GM12874 (cell line): ENCODE measurements at regions not wholly inside any gene's neighbourhood (a gene's known extent, or its start where the extent isn't known, plus 50 kb on each side); places are given as distances from the start of the nearest gene placed in this dataset.

Experiments used
- TF ChIP-seq, protein P1 (sequence below): IDR thresholded peaks from 2 replicates; pipeline ENCODE4 v1.5.1; 2011; ENCODE audit warnings: low read depth, mild to moderate bottlenecking, control low read depth, low read length, moderate library complexity; ENCODE audit not compliant: insufficient read depth

GRCh38 chr9:117887383-117887782 is 183.2 kb downstream of the TLR4 start:
- TF ChIP-seq, protein P1, sequence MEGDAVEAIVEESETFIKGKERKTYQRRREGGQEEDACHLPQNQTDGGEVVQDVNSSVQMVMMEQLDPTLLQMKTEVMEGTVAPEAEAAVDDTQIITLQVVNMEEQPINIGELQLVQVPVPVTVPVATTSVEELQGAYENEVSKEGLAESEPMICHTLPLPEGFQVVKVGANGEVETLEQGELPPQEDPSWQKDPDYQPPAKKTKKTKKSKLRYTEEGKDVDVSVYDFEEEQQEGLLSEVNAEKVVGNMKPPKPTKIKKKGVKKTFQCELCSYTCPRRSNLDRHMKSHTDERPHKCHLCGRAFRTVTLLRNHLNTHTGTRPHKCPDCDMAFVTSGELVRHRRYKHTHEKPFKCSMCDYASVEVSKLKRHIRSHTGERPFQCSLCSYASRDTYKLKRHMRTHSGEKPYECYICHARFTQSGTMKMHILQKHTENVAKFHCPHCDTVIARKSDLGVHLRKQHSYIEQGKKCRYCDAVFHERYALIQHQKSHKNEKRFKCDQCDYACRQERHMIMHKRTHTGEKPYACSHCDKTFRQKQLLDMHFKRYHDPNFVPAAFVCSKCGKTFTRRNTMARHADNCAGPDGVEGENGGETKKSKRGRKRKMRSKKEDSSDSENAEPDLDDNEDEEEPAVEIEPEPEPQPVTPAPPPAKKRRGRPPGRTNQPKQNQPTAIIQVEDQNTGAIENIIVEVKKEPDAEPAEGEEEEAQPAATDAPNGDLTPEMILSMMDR: no peak

DNA sequence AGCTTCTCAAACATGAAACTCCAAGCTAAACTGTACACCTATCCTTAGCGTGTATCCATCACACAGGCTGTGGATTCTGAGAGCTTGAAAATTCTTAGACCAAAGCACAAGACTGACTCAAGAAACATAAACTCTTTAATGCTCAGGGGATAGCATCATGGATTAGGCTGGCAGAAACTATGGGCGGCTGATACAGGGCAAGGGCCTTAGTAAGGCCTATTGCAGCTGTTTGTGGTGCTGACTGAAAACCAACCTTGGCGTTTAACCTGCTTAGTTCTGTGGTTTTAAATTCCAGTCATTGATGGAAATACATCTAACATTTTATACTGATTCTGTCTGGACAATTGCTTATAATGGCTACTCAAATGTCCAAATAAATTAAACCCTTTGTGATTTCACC is 183.7 kb downstream of the TLR4 start:
- TF ChIP-seq, protein P1: no peak

GRCh38 chr9:117903453-117903852 is 199.2 kb downstream of the TLR4 start:
- TF ChIP-seq, protein P1: no peak

DNA sequence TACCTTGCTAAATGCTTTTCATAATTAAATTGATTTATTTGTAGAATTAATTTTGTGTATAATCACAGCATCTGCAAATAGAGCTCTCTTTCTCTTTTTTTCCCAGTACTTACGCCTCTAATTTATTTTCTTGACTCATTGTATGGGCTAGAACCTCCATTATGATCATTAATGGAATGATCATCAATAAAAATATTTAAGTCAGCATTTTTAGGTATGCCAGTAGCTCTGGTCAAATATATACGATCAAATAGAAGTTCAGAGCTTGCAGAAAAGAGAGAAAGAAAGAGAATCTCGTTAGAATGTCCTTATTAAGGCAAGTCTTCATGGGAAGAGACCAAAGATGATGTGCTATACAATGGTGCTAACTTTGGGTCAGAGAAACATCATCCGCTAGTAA is 202.6 kb downstream of the TLR4 start:
- TF ChIP-seq, protein P1: no peak

GRCh38 chr9:117907420-117907819 is 203.2 kb downstream of the TLR4 start:
- TF ChIP-seq, protein P1: no peak

GRCh38 chr9:117916291-117916690 is 212.1 kb downstream of the TLR4 start:
- TF ChIP-seq, protein P1: no peak

GRCh38 chr9:117917873-117918272 is 213.7 kb downstream of the TLR4 start:
- TF ChIP-seq, protein P1: no peak

DNA sequence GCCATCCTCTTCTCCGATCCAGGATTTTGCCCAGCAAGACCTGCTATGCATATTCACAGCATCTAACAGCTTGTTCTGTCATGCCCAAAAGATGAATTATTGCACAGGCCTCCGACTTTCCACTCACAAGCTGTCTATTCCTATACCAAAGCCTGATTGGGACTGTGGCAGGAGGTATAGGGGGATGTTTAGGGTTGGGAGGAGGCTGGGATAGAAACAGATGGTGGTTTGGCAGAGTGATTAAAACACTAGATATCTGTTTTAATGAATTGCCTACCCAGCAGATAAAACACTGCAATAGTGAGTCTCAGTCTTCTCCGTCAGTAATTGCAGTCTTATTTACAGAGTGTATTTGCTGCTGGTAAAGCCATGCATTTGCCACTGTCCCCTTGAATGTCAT is 215.3 kb downstream of the TLR4 start:
- TF ChIP-seq, protein P1: no peak
